GM12872 (cell line): ENCODE measurements at regions not wholly inside any gene's neighbourhood (a gene's known extent, or its start where the extent isn't known, plus 50 kb on each side); places are given as distances from the start of the nearest gene placed in this dataset.

Experiments
- TF ChIP-seq, protein P1 (sequence below): IDR thresholded peaks from 3 replicates; pipeline ENCODE4 v1.5.1; 2011; ENCODE audit warnings: low read depth, mild to moderate bottlenecking, low read length, moderate library complexity; ENCODE audit not compliant: insufficient read depth

DNA sequence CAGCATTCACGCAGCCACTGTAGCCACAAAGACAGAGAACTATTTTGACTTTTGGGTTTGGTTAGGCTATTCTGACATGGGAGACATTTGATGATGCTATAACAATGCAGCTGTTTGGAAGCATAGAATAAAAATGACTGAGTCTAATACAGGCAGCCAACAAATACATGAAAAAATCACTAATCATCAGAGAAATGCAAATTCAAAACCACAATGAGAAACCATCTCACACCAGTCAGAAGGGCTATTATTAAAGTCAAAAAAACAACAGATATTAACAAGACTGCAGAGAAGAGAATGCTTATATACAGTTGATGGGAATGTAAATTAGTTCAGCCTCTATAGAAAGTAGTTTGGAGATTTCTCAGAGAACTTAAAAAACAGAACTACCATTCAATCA is 107.1 kb upstream of the POC5 start:
- TF ChIP-seq, protein P1, sequence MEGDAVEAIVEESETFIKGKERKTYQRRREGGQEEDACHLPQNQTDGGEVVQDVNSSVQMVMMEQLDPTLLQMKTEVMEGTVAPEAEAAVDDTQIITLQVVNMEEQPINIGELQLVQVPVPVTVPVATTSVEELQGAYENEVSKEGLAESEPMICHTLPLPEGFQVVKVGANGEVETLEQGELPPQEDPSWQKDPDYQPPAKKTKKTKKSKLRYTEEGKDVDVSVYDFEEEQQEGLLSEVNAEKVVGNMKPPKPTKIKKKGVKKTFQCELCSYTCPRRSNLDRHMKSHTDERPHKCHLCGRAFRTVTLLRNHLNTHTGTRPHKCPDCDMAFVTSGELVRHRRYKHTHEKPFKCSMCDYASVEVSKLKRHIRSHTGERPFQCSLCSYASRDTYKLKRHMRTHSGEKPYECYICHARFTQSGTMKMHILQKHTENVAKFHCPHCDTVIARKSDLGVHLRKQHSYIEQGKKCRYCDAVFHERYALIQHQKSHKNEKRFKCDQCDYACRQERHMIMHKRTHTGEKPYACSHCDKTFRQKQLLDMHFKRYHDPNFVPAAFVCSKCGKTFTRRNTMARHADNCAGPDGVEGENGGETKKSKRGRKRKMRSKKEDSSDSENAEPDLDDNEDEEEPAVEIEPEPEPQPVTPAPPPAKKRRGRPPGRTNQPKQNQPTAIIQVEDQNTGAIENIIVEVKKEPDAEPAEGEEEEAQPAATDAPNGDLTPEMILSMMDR, result no peak

DNA sequence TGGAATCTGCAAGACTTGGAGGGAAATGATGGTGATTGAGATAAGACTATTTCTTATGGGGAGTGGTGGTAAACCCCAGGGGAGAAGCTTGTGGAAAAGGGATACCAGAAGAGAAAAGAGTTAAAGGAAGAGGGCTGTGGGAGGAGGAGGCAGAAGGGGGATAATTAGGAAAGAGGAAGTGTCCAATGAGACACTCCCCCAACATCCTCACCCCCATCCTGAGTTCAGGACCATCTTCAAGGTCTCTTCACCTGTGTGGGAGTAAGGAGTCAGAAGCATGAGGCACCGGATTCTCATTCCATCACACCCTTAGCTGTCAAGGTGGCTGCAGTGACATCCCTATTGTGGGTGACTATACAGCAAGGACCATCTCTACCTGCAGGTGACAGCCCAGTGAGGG is 106.6 kb upstream of the POC5 start:
- TF ChIP-seq, protein P1, result no peak

DNA sequence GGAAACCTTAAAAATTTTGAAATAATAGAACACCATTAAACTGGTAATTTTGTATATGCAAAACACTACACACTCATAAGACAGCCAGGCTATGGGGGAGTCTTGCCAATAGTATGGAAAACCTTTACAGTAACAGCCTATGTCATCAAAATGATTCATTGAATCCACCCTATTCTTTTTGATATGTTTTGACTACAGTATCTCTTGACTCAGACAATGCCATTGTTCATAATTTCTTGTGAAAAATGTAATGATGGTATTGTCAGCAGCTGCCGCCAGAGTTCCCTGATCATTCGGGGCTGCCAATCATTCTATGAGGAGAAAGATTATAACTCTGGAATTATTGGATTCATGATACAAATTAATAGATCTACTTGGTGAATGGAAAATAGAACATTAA is 101.4 kb upstream of the POC5 start:
- TF ChIP-seq, protein P1, result no peak
